ENCODE measurements at regions not wholly inside any gene's neighbourhood (a gene's known extent, or its start where the extent isn't known, plus 50 kb on each side); places are given as distances from the start of the nearest gene placed in this dataset.
"Not testable (repeated sequence)": the region's sequence is repeated elsewhere in the genome, so short reads cannot be mapped to it uniquely, and the experiment has no call there.

DNA sequence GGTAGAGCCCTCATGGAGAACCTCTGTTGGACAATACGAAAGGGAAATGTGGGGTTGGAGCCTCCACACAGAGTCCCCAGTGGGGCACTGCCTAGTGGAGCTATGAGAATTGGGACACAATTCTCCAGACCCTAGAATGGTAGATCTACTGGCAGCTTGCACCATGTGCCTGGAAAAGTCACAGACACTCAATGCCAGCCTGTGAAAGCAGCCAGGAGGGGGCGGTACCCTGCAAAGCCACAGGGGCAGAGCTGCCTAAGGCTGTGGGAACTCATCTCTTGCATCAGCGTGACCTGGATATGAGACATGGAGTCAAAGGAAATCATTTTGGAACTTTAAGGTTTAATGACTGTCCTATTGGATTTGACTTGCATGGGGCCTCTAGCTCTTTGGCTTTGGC is 179.1 kb upstream of the LAMA2 start:
- not testable (repeated sequence) for TF ChIP-seq EZH2phosphoT487 (IDR thresholded peaks at IDR 0.05; ENCODE audit: insufficient read depth, low read depth); EZH2 (IDR thresholded peaks at IDR 0.05; ENCODE audit: insufficient read depth, poor library complexity, severe bottlenecking)

All from GM23248 (cell line).